GM03348 (cell line): ENCODE measurements at regions not wholly inside any gene's neighbourhood (a gene's known extent, or its start where the extent isn't known, plus 50 kb on each side); places are given as distances from the start of the nearest gene placed in this dataset.
"Not testable (repeated sequence)": the region's sequence is repeated elsewhere in the genome, so short reads cannot be mapped to it uniquely, and the experiment has no call there.

ENCODE experiments used
- DNase-seq: peaks from one replicate; pipeline ENCODE4 v3.0.0; 2012; ENCODE audit warnings: low spot score

GRCh38 chr13:90454002-90454636 lies 893.4 kb upstream of the MIR17HG start:
- DNase-seq: no peak

GRCh38 chr13:90455067-90455466 lies 892.4 kb upstream of the MIR17HG start:
- no peak for DNase-seq

- no peak for DNase-seq
Observed at GRCh38 chr13:90455823-90456222, 891.7 kb upstream of the MIR17HG start.

- DNase-seq: no peak
Observed at GRCh38 chr13:90461398-90461797, 886.1 kb upstream of the MIR17HG start.

GRCh38 chr13:90477216-90477615 lies 870.3 kb upstream of the MIR17HG start:
- no peak for DNase-seq

- DNase-seq: no peak
Observed at GRCh38 chr13:90483906-90484305, 863.6 kb upstream of the MIR17HG start.

GRCh38 chr13:90485436-90485835 lies 862.1 kb upstream of the MIR17HG start:
- DNase-seq: peak; percentile 68

GRCh38 chr13:90492872-90493271 lies 854.6 kb upstream of the MIR17HG start:
- DNase-seq: no peak

- no peak for DNase-seq
Observed at GRCh38 chr13:90493667-90494066, 853.8 kb upstream of the MIR17HG start.

- not testable (repeated sequence) for DNase-seq
Observed at GRCh38 chr13:90494849-90495248, 852.6 kb upstream of the MIR17HG start.

GRCh38 chr13:90498096-90498495 lies 849.4 kb upstream of the MIR17HG start:
- no peak for DNase-seq

GRCh38 chr13:90498816-90499215 lies 848.7 kb upstream of the MIR17HG start:
- DNase-seq: no peak

- DNase-seq: no peak
Observed at GRCh38 chr13:90500569-90500968, 846.9 kb upstream of the MIR17HG start.

GRCh38 chr13:90502153-90502552 lies 845.3 kb upstream of the MIR17HG start:
- no peak for DNase-seq

GRCh38 chr13:90502762-90503161 lies 844.7 kb upstream of the MIR17HG start:
- DNase-seq: no peak

GRCh38 chr13:90510319-90510718 lies 837.2 kb upstream of the MIR17HG start:
- no peak for DNase-seq

- DNase-seq: no peak
Observed at GRCh38 chr13:90511903-90512302, 835.6 kb upstream of the MIR17HG start.

- not testable (repeated sequence) for DNase-seq
Observed at GRCh38 chr13:90514712-90515111, 832.8 kb upstream of the MIR17HG start.

GRCh38 chr13:90518417-90518816 lies 829.1 kb upstream of the MIR17HG start:
- no peak for DNase-seq

- DNase-seq: no peak
Observed at GRCh38 chr13:90519157-90519556, 828.3 kb upstream of the MIR17HG start.

GRCh38 chr13:90526711-90527110 lies 820.8 kb upstream of the MIR17HG start:
- no peak for DNase-seq

- DNase-seq: no peak
Observed at GRCh38 chr13:90531744-90532143, 815.7 kb upstream of the MIR17HG start.

GRCh38 chr13:90532861-90533492 lies 814.5 kb upstream of the MIR17HG start:
- DNase-seq: no peak

GRCh38 chr13:90533866-90534265 lies 813.6 kb upstream of the MIR17HG start:
- DNase-seq: no peak
